A673 (cell line): ENCODE measurements at regions not wholly inside any gene's neighbourhood (a gene's known extent, or its start where the extent isn't known, plus 50 kb on each side); places are given as distances from the start of the nearest gene placed in this dataset.

Source experiments
- EZH2 ChIP-seq: fragments of 200-600 bp; sonication (generic); IDR thresholded peaks from 2 replicates; pipeline ENCODE4 v1.6.1; 2017; ENCODE audit warnings: borderline replicate concordance, low read depth, mild to moderate bottlenecking, mixed read lengths, antibody characterized with exemption, low read length; ENCODE audit not compliant: poor library complexity, severe bottlenecking
- TF ChIP-seq, protein P1 (sequence below): fragments of 300-800, 200-600 bp; sonication (generic); conservative IDR thresholded peaks from 2 replicates; pipeline ENCODE4 v1.5.1; 2017; ENCODE audit warnings: low read depth, mild to moderate bottlenecking, antibody characterized with exemption, low read length, moderate library complexity, mixed read lengths

DNA sequence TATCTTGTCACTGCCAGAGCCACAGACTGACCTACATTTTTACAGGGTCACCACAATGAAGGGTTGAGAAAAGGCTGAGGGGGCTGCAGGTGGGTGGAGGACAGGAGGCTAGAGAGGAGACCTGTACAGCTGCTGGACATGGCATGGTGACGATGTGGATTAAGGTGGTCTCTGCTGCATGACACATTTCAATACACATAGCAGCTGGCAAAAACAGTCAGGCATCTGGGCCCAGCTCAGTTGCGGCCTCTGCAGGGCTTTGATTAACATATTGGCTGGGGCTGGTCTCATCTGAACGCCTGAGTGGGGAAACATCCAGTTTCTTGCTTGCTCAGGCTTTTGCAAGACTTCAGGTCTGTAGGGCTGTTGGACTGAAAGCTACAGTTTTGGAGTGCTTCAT lies 265.4 kb upstream of the FOXF1 start:
- TF ChIP-seq, protein P1, sequence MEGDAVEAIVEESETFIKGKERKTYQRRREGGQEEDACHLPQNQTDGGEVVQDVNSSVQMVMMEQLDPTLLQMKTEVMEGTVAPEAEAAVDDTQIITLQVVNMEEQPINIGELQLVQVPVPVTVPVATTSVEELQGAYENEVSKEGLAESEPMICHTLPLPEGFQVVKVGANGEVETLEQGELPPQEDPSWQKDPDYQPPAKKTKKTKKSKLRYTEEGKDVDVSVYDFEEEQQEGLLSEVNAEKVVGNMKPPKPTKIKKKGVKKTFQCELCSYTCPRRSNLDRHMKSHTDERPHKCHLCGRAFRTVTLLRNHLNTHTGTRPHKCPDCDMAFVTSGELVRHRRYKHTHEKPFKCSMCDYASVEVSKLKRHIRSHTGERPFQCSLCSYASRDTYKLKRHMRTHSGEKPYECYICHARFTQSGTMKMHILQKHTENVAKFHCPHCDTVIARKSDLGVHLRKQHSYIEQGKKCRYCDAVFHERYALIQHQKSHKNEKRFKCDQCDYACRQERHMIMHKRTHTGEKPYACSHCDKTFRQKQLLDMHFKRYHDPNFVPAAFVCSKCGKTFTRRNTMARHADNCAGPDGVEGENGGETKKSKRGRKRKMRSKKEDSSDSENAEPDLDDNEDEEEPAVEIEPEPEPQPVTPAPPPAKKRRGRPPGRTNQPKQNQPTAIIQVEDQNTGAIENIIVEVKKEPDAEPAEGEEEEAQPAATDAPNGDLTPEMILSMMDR: no peak
- no peak for TF ChIP-seq EZH2
